GM23338 (cell line): ENCODE measurements at regions not wholly inside any gene's neighbourhood (a gene's known extent, or its start where the extent isn't known, plus 50 kb on each side); places are given as distances from the start of the nearest gene placed in this dataset.

ENCODE experiments used
- CREB1 ChIP-seq: fragments of 250-450 bp; sonication (Bioruptor Pico); IDR thresholded peaks from 2 replicates; pipeline ENCODE4 v1.5.0; 2020; ENCODE audit warnings: low read depth, mild to moderate bottlenecking, moderate library complexity
- EZH2 ChIP-seq: fragments of 200-600 bp; sonication (generic); IDR thresholded peaks from one replicate; pipeline ENCODE4 v1.8.0; 2017; ENCODE audit warnings: antibody characterized with exemption, mild to moderate bottlenecking, low read depth; ENCODE audit not compliant: unreplicated experiment
- EZH2phosphoT487 ChIP-seq: fragments of 200-600 bp; sonication (generic); IDR thresholded peaks from one replicate; pipeline ENCODE4 v1.8.1; 2018; ENCODE audit warnings: antibody characterized with exemption; ENCODE audit not compliant: unreplicated experiment
- JUNB ChIP-seq: IDR thresholded peaks from one replicate; pipeline ENCODE4 v1.6.1; 2016; ENCODE audit warnings: antibody characterized with exemption; ENCODE audit not compliant: unreplicated experiment
- POLR2AphosphoS5 ChIP-seq: IDR thresholded peaks from 2 replicates; pipeline ENCODE4 v1.6.1; 2016; ENCODE audit warnings: antibody characterized with exemption, low read depth
- ZNF114 ChIP-seq: fragments of 250-450 bp; sonication (Bioruptor Pico); IDR thresholded peaks from 2 replicates; pipeline ENCODE4 v1.5.0; 2020; ENCODE audit warnings: mild to moderate bottlenecking, moderate library complexity
- TF ChIP-seq, protein P1 (sequence below), 2 experiments: fragments of 200-600 bp in 1 of 2; sonication (generic) in 1 of 2; conservative IDR thresholded peaks; 2 replicates each; pipeline versions ENCODE4 v1.5.1 to v1.6.1; 2016 to 2017; ENCODE audit warnings: antibody characterized with exemption in 2 of 2, low read depth in 2 of 2, mild to moderate bottlenecking in 2 of 2, moderate library complexity in 1 of 2
- TF ChIP-seq, protein P2 (sequence below): IDR thresholded peaks from one replicate; pipeline ENCODE4 v1.6.1; 2018; ENCODE audit warnings: antibody characterized with exemption; ENCODE audit not compliant: unreplicated experiment

DNA sequence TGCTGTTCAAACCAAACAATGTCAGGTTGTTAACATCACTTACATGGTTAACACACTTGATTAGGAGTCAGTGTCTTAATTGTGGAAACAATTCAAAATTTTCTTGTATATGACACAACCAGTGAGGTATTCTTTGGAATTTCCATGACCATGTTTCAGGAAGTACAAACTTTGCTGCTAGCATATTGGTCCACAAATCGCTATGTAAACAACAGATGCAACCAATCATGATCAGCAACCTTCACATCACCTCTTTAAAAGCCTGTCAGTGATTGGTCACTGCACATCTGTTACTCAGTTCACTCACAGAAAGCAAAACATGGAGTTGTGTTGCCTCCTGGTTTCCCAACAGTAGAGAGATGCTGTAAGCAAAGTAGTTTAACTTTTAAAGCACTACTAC, 108.9 kb upstream of the FAM3C start:
- TF ChIP-seq, protein P1, sequence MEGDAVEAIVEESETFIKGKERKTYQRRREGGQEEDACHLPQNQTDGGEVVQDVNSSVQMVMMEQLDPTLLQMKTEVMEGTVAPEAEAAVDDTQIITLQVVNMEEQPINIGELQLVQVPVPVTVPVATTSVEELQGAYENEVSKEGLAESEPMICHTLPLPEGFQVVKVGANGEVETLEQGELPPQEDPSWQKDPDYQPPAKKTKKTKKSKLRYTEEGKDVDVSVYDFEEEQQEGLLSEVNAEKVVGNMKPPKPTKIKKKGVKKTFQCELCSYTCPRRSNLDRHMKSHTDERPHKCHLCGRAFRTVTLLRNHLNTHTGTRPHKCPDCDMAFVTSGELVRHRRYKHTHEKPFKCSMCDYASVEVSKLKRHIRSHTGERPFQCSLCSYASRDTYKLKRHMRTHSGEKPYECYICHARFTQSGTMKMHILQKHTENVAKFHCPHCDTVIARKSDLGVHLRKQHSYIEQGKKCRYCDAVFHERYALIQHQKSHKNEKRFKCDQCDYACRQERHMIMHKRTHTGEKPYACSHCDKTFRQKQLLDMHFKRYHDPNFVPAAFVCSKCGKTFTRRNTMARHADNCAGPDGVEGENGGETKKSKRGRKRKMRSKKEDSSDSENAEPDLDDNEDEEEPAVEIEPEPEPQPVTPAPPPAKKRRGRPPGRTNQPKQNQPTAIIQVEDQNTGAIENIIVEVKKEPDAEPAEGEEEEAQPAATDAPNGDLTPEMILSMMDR (conservative IDR thresholded peaks at IDR 0.05; ENCODE audit: low read depth in 2 of 2), result no peak
- no peak for TF ChIP-seq POLR2AphosphoS5
- no peak for TF ChIP-seq EZH2
- no peak for TF ChIP-seq JUNB
- TF ChIP-seq, protein P2, sequence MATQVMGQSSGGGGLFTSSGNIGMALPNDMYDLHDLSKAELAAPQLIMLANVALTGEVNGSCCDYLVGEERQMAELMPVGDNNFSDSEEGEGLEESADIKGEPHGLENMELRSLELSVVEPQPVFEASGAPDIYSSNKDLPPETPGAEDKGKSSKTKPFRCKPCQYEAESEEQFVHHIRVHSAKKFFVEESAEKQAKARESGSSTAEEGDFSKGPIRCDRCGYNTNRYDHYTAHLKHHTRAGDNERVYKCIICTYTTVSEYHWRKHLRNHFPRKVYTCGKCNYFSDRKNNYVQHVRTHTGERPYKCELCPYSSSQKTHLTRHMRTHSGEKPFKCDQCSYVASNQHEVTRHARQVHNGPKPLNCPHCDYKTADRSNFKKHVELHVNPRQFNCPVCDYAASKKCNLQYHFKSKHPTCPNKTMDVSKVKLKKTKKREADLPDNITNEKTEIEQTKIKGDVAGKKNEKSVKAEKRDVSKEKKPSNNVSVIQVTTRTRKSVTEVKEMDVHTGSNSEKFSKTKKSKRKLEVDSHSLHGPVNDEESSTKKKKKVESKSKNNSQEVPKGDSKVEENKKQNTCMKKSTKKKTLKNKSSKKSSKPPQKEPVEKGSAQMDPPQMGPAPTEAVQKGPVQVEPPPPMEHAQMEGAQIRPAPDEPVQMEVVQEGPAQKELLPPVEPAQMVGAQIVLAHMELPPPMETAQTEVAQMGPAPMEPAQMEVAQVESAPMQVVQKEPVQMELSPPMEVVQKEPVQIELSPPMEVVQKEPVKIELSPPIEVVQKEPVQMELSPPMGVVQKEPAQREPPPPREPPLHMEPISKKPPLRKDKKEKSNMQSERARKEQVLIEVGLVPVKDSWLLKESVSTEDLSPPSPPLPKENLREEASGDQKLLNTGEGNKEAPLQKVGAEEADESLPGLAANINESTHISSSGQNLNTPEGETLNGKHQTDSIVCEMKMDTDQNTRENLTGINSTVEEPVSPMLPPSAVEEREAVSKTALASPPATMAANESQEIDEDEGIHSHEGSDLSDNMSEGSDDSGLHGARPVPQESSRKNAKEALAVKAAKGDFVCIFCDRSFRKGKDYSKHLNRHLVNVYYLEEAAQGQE, result no peak
- no peak for TF ChIP-seq ZNF114 (CRISPR knock-in tag)
- TF ChIP-seq CREB1, result no peak
- TF ChIP-seq EZH2phosphoT487, result no peak
